ENCODE measurements at regions not wholly inside any gene's neighbourhood (a gene's known extent, or its start where the extent isn't known, plus 50 kb on each side); places are given as distances from the start of the nearest gene placed in this dataset.

GRCh38 chr1:190665045-190665444 is 187.4 kb upstream of the BRINP3 start:
- Histone ChIP-seq H3K9me1 (ENCODE audit: insufficient read depth, low read length) (no peaks in the 10 kb centered on the region), H3K4ac (ENCODE audit: low read depth, low read length) (no peak overlapping the region), H2BK15ac (ENCODE audit: low read depth, low read length) (no peak overlapping the region), H2AFZ (replicated peaks; ENCODE audit: low read length, poor library complexity) (no peak overlapping the region), H2BK5ac (ENCODE audit: low read depth, low read length, poor library complexity, severe bottlenecking) (no peak overlapping the region), H3K27ac (ENCODE audit: insufficient read depth, low read length) (no peak overlapping the region), H4K91ac (ENCODE audit: insufficient read depth, low read depth, low read length) (no peak overlapping the region), H4K20me1 (ENCODE audit: insufficient read depth, low read length) (no peaks in the 10 kb centered on the region), H3K18ac (ENCODE audit: low read depth, low read length) (no peak overlapping the region), H3K36me3 (ENCODE audit: control insufficient read depth, insufficient read depth, low read length) (no peaks in the 10 kb centered on the region), H3K9me3 (ENCODE audit: control insufficient read depth, insufficient read depth, low read length) (no peaks in the 10 kb centered on the region), H2AK9ac (replicated peaks; ENCODE audit: low read depth, low read length, poor library complexity) (no peak overlapping the region), H3K56ac (ENCODE audit: extremely low read depth, insufficient read depth, low read length) (no peak overlapping the region), H4K8ac (ENCODE audit: low read depth in 2 of 2, low read length in 2 of 2) (no peak overlapping the region), H3K4me2 (ENCODE audit: low read depth, low read length) (no peak overlapping the region), H2AK5ac (ENCODE audit: low read depth, low read length) (no peak overlapping the region), H3K79me1 (ENCODE audit: low read depth in 1 of 2, low read length in 2 of 2) (no peaks in the 10 kb centered on the region), H4K5ac (ENCODE audit: low read depth, low read length) (no peak overlapping the region), H2BK120ac (ENCODE audit: low read depth, low read length) (no peak overlapping the region), H3K4me3 (ENCODE audit: insufficient read depth, low read depth, low read length) (no peak overlapping the region), H3K4me1 (ENCODE audit: control insufficient read depth, insufficient read depth, low read length) (no peaks in the 10 kb centered on the region), H3K27me3 (ENCODE audit: control insufficient read depth, insufficient read depth, low read length) (no peaks in the 10 kb centered on the region), H3K23ac (ENCODE audit: low read depth, low read length) (no peak overlapping the region), H3K14ac (replicated peaks; ENCODE audit: low read depth, low read length) (no peak overlapping the region), H2BK20ac (ENCODE audit: low read depth, low read length) (no peak overlapping the region), H3K9ac (ENCODE audit: low read depth, low read length) (no peak overlapping the region)
- DNase-seq = no peak
- ATAC-seq (ENCODE audit: low read depth) = no peak
- no TSS peak for BruUV-seq (replicated peaks)
- ChIA-PET CTCF (no interaction called here), POLR2A (ENCODE audit: unreplicated experiment) (no interaction called here)
- in situ Hi-C loops (cut with MboI; ENCODE audit: low sequenced_read_pairs) (no loop called here), intact Hi-C loops (cut with micrococcal nuclease) (no loop called here), dilution Hi-C loops (cut with HindIII; ENCODE audit: low sequenced_read_pairs, unreplicated experiment) (no loop called here)
- TF ChIP-seq MAFK (IDR thresholded peaks at IDR 0.05; ENCODE audit: low read depth, low read length) (peak; percentile 60), SMC3 (IDR thresholded peaks at IDR 0.05; ENCODE audit: low read depth, low read length) (no peak)

Measured in IMR-90 (cell line).